Left forelimb (tissue), 1 donor: ENCODE measurements at regions not wholly inside any gene's neighbourhood (a gene's known extent, or its start where the extent isn't known, plus 50 kb on each side); places are given as distances from the start of the nearest gene placed in this dataset.
"Not testable (repeated sequence)": the region's sequence is repeated elsewhere in the genome, so short reads cannot be mapped to it uniquely, and the experiment has no call there.

ENCODE experiments used
- DNase-seq: peaks from one replicate; pipeline ENCODE4 v3.0.0-alpha.2; 2018; ENCODE audit warnings: low spot score

GRCh38 chr11:90766121-90766520, 543.3 kb upstream of the CHORDC1 start:
- no peak for DNase-seq

GRCh38 chr11:90764691-90765090, 541.8 kb upstream of the CHORDC1 start:
- DNase-seq: no peak

DNA sequence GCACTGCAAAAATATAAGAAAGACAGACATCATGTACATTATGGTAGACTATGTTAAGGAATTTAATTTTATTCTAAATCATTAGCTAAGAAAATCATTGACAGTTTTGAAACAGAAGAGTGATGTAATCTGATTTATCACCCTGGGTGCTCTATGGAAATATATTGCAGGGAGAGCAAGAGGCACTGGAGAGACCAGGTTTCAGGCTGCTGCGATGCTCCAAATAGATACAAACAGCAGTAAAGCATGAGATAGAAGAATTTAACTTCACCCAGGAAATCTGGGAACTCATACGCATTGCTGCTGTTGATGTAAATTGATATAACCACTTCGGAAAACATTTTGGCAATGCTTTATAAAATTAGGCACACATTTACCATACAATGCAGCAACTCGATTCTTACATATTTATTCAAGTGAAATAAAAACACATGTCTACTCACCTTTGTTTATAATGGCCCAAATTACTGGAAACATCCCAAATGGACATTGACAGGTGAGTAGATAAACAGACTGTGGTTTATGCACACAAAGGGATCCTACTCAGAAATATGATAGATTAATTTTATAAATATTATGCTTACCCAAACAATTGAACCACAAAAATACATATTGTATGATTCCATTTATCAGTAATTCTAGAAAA, 535.1 kb upstream of the CHORDC1 start:
- DNase-seq: no peak

GRCh38 chr11:90756617-90757016, 533.8 kb upstream of the CHORDC1 start:
- DNase-seq: no peak

DNA sequence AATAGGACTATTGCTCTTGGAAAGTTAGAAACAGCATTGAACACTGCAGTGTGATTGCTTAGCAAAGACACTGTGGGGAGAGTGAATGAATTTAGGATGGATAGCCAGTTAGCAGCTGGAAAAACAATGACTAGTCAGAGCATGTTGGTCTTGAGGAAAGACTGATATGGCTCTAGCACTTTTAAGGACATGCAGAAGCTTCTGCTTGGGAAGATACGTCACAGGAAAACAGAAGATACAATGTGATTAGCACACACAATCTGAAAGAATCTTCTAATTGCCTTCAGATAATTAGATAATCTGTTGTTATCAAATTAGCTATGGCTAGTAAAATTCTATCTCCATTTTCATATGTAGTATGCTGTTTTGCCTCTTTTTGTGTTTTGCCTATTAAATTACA, 530.7 kb upstream of the CHORDC1 start:
- no peak for DNase-seq

- DNase-seq: no peak
Measured at GRCh38 chr11:90747057-90747456, 524.2 kb upstream of the CHORDC1 start.

- no peak for DNase-seq
Measured at GRCh38 chr11:90744169-90744568, 521.3 kb upstream of the CHORDC1 start.

- DNase-seq: no peak
Measured at GRCh38 chr11:90738799-90739198, 516.0 kb upstream of the CHORDC1 start.

DNA sequence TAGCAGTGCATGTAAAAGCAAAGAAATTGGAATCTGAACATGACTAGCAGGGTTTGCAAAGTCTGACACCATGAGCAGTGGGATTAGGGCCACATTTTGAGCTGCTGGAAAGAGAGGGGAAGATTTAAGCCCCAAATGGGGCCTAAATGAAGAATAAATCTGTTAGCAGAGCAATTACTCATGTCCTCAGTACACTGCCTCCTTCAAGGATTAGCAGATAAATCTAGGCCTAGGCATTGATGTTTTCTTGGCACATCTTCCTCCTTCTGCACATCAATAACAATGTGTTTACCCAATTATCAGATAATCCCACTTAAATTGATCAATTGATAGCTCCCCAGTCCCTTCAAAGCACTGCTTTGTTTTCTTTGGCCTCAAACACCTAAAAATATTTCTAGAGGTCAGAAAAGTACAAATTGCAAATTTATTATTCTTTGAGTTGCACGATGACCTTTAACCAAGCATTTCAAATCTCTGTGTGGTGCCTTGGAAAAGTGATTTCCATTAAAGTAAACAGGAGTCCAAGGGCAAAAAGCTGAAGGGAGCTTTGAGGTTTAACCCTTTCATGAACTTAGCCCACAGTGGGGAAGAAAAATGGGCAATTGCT, 514.7 kb upstream of the CHORDC1 start:
- no peak for DNase-seq

DNA sequence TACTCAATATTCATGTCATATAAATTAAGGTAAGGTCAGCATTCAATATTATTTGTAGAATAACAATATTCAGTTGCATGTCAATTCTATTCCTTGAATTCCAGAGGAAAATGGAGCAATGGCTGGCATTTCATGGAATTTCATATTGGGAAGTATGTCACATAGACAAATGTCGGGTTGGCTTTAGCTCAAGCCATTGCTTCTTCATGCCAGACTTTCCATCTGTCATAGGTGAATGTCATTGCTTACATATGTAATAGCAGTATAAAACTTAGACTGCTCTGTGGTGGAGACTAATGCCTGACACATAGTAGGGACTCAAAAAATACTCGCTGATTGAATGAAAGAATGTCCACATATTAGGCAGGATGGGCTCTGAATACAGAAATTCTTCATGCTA, 509.6 kb upstream of the CHORDC1 start:
- DNase-seq: no peak

GRCh38 chr11:90723475-90723874, 500.6 kb upstream of the CHORDC1 start:
- DNase-seq: no peak

DNA sequence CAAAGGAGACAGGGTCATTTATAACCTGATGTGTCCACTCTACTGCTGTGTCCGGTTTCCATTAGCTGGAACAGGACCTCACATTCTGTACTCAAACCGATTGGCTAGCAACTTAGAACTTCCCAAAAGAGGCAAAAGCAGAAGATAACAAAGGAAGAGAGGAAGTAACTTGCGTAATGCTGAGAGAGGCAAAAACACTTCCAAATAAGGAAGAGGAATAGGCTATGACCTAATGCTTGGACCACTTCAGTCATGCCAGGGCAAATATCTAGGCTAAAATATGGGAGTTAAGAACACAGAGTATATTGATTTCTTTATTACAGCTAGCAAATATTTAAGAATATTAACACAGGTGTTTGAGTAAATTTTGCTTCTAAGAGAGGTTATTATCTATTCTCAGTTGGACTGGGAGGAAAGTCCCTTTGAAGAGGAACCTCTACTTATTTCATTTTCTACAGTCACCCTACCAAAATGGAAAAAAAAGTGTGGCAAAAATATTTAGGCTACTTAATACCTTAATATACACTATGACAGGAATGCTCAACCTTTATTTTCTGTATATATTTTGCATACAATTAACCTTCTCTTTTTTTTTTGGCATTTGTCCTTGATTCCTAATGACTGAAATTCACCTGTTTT, 499.8 kb upstream of the CHORDC1 start:
- no peak for DNase-seq

DNA sequence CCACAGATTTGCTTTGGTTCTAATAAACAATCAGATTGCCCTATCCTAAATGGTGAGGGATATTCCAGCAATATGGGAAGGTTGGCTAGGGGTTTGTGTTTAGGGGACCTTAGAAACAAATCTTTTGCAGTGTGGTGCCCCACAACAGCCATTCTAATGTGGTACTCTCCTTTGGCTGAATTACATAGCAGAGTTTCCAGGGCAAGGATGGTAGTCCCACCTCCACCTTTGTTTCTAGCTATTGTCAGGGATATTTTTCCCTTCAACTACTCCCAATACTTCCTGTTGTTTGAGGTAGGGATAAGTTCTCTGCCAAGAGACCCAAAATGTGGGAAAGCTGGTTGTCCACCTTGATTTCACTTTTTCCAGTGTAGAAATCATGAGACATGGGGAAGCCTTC, 494.7 kb upstream of the CHORDC1 start:
- no peak for DNase-seq

- no peak for DNase-seq
Measured at GRCh38 chr11:90705661-90706060, 482.8 kb upstream of the CHORDC1 start.

DNA sequence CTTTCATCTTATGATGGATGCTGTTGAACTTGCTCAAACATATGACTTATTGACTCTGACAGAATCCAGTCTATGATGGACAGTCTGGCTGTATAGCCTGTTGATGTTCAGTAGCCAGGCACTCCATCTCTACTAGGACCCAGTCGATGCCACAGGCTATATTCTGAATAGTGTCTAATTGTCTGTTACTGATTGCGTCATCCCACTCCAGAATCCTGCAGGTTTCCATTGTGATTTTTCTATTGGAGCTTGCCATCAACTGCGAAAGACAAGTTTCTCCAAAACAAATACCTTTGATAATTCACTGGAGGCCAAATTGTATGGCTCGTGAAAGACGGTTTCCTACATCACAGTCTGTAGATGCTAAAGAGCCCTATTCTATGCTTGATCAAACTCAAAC, 481.7 kb upstream of the CHORDC1 start:
- DNase-seq: no peak

GRCh38 chr11:90701716-90702115, 478.9 kb upstream of the CHORDC1 start:
- no peak for DNase-seq

DNA sequence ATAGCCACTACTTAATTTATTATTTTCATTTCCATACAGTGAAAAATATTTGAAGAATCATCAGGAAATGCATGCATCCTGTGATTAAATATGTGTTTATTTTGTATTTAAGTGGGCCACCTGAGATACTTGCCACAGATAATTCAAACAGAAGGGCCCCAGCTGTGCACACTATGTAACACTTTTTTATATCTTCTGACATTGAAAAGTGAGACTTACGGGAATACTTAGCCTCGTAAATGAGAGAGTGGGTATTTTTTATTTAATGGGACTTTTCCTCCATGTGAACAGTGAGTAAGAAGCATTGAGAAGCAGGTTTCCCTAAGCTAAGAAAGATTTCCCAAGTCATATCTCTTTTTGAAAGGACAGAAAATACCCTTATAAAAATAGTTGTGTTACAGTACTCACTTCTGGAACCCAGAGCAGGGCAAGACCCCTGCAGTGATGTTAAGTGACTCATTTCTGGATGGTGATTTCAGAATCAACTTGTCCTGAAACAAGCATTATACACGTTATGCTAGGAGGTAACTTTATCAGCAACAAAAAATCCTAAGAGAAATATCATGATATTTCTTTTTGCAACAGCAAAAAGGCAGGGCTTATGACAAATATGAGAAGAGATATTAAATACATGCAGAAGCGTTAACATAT, 478.1 kb upstream of the CHORDC1 start:
- DNase-seq: no peak

- DNase-seq: no peak
Measured at GRCh38 chr11:90699791-90700400, 477.0 kb upstream of the CHORDC1 start.

GRCh38 chr11:90698238-90698637, 475.4 kb upstream of the CHORDC1 start:
- DNase-seq: no peak

DNA sequence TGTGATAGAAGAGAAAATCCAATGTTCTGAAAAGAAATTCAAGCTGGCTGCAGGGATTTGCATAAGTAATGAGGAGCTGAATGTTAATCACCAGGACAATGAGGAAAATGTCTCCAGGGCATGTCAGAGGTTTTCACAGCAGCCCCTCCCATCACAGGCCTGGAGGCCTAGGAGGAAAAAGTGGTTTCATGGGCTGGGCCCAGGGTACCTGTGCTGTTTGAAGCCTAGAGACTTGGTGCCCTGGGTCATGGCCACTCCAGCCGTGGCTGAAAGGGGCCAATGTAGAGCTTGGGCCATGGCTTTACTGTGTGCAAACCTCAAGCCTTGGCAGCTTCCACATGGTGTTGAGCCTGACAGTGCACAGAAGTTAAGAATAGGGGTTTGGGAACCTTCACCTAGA, 452.6 kb upstream of the CHORDC1 start:
- DNase-seq: not testable (repeated sequence)

DNA sequence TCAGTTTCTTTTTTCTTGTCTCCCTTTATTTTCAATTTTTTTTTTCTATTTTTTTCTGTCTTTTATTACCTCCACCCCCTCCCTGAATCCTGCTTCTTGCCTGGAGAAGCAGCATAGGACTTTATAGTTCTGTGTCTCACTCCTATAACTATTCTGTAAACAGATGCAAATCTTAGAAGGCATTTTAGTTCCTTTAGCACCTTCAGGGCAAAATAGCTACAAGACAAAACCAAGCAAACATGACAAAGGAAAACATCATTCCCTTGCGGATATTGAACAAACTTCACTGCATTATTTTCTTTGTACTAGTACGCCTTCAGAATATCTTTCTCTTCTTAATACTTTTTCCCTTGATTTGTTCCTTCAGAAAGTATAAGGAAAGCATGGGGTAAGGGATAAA, 446.2 kb upstream of the CHORDC1 start:
- no peak for DNase-seq

DNA sequence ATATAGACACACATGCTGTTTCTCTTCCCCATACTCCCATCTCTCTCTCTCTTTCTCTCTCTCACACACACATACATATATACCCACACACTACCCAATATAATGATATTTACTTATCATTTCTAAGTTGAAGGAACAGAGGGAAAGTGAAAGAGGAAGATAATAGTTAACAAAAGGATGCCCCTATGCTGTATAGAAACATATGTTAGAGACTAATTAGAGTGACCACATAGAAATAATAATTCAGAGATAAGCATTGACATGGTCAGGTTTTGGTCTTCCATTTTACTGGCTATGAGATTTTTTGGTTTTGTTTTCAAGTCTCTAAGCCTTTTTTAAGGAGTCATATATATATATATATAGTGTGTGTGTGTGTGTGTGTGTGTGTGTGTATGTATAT, 445.7 kb upstream of the CHORDC1 start:
- DNase-seq: no peak

GRCh38 chr11:90661233-90661632, 438.4 kb upstream of the CHORDC1 start:
- DNase-seq: no peak
